Myocyte (in vitro differentiated cells): ENCODE measurements at regions not wholly inside any gene's neighbourhood (a gene's known extent, or its start where the extent isn't known, plus 50 kb on each side); places are given as distances from the start of the nearest gene placed in this dataset.
A peak's percentile ranks its signal among the peaks of the same experiment; 100 is the strongest.

Experiments
- DNase-seq: peaks from one replicate; pipeline ENCODE4 v3.0.0-alpha.2; 2012; ENCODE audit warnings: low read depth

- no peak for DNase-seq
Measured at GRCh38 chr15:98025237-98025636, 64.7 kb downstream of the ARRDC4 start.

GRCh38 chr15:98034731-98035130, 74.2 kb downstream of the ARRDC4 start:
- no peak for DNase-seq

DNA sequence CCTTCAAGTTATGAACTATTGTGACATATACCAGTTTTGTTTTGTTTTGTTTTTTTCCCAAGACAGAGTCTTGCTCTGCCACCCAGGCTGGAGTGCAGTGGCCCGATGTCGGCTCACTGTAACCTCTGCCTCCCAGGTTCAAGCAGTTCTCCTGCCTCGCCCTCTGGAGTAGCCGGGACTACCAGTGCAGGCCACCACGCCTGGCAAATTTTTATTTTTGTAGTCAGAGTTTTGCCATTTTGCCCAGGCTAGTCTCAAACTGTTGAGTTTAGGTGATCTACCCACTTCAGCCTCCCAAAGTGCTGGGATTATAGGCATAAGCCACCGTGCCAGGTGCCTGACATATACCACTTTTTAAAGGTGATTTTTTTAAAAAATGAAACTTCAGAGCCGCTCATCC, 74.6 kb downstream of the ARRDC4 start:
- no peak for DNase-seq

DNA sequence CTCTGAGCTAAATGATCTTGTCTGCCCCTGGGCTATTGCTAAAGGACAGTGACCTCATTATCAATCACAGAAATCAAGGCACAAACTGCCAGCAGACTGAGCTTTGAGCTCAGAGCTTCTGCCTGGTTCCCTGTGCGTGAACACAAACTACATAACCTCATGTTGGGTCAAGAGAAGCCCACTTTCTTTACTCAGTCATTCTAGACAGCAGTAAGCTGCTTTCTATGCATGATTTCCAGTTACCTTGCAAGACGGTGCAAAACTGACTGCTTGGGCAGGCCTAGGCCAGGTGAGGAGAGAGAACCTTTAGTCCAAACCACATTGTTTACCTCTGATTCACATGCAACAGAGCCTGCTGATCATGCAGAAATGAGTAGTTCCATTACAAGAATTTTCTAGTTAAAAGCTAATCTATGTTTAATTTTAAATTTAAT, 75.1 kb downstream of the ARRDC4 start:
- DNase-seq, result no peak

GRCh38 chr15:98039596-98039995, 79.1 kb downstream of the ARRDC4 start:
- peak; percentile 58 for DNase-seq

GRCh38 chr15:98040146-98040545, 79.6 kb downstream of the ARRDC4 start:
- DNase-seq, result no peak

DNA sequence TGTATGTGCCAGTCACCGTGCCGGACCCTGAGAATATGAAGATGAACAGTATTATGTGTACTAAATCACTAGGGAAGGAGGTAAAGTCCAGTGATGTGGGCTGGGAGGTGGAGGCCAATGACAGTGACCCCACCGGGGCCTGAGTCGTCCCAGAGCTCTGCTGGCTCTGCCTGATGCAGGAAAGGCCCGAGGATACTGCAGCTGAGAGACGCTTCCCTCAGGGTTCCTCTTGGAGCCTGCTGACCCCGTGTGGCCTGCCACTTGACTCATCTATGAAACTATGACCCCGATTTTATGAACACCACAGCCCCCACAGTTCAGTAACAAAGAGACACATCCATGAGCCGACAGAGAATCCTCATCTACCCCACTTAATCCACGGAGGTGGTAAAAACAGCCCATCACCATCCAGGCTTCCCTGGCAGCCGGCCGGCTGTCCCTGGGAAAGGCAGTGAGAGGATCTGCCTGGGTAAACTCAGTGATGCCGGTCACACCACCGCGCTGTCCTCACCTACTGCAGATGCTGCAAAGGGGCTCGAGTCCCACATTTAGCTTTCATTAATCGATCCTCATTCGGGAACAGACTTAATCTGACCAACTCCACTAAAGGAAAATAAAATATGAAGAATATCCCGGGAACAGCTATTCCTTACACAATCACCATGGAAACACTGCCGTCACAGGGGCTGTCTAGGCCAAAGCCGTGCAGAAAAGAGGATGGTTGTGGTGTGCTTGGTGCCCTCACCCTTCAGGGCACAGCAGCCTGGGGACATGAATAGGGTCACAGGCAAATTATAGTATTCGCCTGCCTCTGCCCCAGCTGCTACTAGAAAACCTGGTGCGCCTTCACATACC, 82.9 kb downstream of the ARRDC4 start:
- DNase-seq, result no peak

DNA sequence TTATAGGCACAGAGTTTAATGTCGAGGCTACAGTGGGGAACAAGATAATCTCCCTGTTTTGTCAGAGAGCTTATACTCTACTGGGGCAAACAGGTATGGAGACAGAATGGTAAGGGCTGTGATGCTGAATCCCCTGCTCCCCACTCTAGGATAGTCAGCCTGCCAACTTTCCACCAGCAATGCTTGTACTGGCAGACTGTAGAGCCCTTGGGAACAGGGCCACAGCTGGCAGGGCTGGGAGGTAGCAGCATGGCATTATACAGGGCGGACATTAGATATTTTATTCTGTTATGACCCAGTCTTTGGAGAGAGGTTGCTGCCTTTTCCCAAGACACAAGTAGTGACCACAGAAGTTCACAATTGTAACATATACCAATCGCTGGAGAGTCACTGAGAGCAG, 91.2 kb downstream of the ARRDC4 start:
- no peak for DNase-seq

DNA sequence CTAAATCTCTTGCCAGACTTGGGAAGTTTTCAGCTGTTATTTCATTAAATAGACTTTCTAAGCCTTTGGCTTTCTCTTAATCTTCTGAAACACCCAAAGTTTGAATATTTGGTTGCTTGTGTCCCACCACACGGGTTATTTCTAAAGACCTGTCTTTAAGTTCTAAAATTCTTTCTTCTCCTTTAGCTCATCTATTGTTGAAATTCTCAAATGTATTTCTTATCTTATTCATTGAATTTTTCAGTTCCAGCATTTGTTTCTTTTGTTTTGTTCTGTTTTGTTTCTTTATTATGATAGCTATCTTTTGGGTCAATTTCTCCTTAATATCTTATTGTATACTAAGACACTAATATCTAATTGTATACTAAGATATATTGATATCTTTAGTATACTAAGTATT, 97.0 kb downstream of the ARRDC4 start:
- no peak for DNase-seq

GRCh38 chr15:98062869-98063268, 102.4 kb downstream of the ARRDC4 start:
- peak; percentile 34 for DNase-seq

DNA sequence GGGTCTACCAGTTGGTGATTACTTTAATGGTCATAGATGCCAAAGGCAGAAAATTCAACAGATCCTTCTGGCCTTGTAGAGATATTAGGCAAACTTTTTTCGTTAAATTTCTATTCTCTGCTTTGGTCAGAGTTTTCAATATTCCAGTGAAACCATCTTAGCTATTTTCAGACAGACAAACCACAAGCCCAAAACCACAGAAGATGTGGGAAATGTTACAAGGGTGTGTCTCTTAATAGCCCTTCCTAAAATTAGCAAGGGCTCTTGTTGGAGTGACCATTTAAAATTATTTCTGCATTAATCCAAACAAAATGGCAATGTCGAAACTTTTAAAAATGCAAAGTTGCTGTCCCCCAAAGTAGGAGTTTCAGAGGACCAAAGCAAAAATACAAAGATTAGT, 102.8 kb downstream of the ARRDC4 start:
- DNase-seq, result peak; percentile 77

DNA sequence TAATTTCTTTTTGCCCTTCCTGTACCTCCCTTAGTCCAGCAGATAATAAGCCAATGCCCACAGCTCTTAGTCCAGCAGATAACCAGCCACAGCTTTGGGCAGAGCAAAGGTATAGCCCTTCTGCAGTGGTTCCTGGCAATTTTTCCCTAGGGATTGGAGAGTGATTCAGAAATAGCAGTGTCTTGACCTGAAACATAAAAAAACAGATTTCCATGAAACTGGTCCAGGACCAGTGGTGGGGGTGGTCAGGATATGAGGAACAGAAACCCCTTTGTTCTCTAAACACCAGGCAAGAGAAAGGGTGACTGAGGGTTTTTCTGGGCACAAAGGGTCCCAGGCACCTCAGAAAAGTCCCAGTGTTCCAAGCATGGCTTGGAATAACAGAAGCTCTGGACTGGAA, 103.4 kb downstream of the ARRDC4 start:
- no peak for DNase-seq

DNA sequence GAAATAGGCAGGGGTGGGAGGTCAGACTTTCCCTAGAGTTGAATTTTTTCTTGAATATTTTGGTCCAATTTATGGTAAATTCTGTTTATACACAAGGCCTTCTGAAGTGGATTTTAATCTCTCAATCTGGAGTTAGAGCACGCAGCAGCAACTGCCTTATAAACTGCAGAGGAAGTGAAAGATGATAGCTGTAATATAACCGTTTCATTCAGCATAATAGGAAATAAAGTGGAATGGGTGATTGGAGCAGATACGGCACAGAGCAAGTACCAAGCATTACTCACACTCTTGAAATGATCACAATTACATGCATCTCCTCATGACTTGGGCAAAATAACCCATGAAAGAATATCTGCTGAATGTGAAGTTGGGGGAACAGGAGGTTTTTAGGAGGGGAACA, 106.8 kb downstream of the ARRDC4 start:
- peak; percentile 61 for DNase-seq

GRCh38 chr15:98069256-98069655, 108.8 kb downstream of the ARRDC4 start:
- DNase-seq, result no peak

DNA sequence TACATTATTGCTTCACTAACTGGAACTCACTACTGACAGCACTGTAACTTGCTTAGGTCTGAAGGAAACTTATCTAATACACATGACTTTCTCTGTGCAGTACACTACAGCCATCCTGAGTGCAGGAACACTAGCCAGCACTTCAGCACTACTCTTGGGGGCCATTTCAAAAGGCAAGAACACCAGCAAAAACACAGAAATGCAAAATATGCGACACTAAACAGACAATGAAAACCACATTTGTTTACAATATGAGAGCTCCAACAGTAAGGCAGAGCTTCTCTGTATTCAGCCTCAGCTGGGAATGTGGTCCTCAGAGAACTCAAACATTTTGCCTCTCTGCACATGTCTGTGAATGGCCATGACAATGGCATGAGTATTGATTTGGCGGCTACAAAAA, 109.6 kb downstream of the ARRDC4 start:
- DNase-seq, result no peak

DNA sequence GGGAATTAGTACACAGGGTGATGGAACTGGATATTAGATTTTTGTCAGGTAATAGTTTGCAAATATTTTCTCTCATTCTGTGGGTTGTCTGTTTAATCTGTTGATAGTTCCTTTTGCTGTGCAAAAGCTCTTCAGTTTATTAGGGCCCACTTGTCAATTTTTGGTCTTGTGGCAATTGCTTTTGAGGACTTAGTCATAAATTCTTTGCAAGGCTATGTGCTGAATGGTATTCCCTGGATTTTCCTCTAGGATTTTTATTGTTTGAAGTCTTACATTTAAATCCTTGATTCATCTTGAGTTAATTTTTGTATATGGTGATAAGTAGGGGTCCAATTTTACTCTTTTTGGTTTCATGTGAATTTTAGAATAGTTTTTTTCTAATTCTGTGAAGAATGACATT, 111.3 kb downstream of the ARRDC4 start:
- DNase-seq, result no peak

DNA sequence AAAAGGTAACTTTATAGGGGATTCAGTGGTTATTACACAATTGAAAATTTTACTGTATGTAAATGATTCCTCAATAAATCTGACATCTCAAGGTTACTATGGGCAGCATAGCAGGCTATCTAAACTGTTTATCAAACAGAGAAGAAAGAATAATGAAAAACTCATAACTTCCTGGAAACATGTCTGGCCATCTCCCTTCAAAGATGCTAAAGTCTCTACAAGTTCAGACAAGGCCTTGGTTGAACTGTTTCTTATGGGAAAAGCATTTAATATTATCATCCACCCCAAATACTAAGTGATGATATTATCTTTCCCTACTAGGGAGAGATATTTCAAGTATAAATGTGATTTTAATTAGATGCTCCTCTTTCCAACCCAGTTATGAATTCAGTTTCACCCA, 114.9 kb downstream of the ARRDC4 start:
- no peak for DNase-seq

GRCh38 chr15:98076021-98076816, 115.7 kb downstream of the ARRDC4 start:
- peak; percentile 79 for DNase-seq

GRCh38 chr15:98077186-98077585, 116.7 kb downstream of the ARRDC4 start:
- peak; percentile 72 for DNase-seq

DNA sequence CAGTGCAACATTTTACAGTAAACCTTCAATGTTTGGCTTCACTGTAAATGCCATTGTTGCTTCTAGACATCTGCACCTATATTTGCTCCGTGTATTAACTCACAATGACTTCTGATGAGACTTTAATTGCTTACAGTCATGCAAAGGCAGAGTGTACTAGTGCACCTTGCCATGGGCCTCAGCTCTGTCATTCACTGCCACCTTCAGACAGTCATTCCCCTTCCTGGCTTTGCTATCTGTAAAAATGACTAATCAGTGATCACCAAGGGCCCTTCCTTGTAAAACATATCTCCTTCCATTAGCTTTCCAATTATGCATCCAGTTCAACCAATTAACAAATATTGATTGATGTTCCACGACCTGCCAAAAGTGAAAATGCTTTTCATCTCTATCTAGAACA, 120.3 kb downstream of the ARRDC4 start:
- no peak for DNase-seq

GRCh38 chr15:98083203-98083910, 122.9 kb downstream of the ARRDC4 start:
- no peak for DNase-seq
